Smooth muscle cell (in vitro differentiated cells): ENCODE measurements at regions not wholly inside any gene's neighbourhood (a gene's known extent, or its start where the extent isn't known, plus 50 kb on each side); places are given as distances from the start of the nearest gene placed in this dataset.
"Not testable (repeated sequence)": the region's sequence is repeated elsewhere in the genome, so short reads cannot be mapped to it uniquely, and the experiment has no call there.

ENCODE experiments used
- DNase-seq: peaks from one replicate; lab custom pipeline; 2025; ENCODE audit not compliant: unreplicated experiment; lab: John Stamatoyannopoulos, UW
- H2AFZ ChIP-seq: fragments of 200-600 bp; sonication (generic); 2 replicates; pipeline ENCODE4 v1.6.0; 2016; ENCODE audit warnings: antibody characterized with exemption, low read depth, mild to moderate bottlenecking
- H3F3A ChIP-seq: fragments of 200-600 bp; sonication (generic); 2 replicates; pipeline ENCODE4 v1.6.0; 2017; ENCODE audit warnings: antibody characterized with exemption, low read depth
- H3K27ac ChIP-seq: fragments of 200-600 bp; sonication (generic); 2 replicates; pipeline ENCODE4 v1.5.1; 2016; ENCODE audit warnings: low read depth, mild to moderate bottlenecking
- H3K27me3 ChIP-seq: fragments of 200-600 bp; sonication (generic); 2 replicates; pipeline ENCODE4 v1.6.1; 2016; ENCODE audit warnings: low read depth, mild to moderate bottlenecking
- H3K36me3 ChIP-seq: fragments of 200-600 bp; sonication (generic); 2 replicates; pipeline ENCODE4 v1.5.1; 2016; ENCODE audit warnings: low read depth
- H3K4me1 ChIP-seq: fragments of 200-600 bp; sonication (generic); 2 replicates; pipeline ENCODE4 v1.5.1; 2016; ENCODE audit warnings: low read depth
- H3K4me2 ChIP-seq: fragments of 200-600 bp; sonication (generic); 2 replicates; pipeline ENCODE4 v1.6.0; 2016; ENCODE audit warnings: mild to moderate bottlenecking
- H3K4me3 ChIP-seq: fragments of 200-600 bp; sonication (generic); 2 replicates; pipeline ENCODE4 v1.5.1; 2016; ENCODE audit warnings: mild to moderate bottlenecking
- H3K79me2 ChIP-seq: fragments of 200-600 bp; sonication (generic); 2 replicates; pipeline ENCODE4 v1.6.0; 2016; ENCODE audit warnings: low read depth, mild to moderate bottlenecking
- H3K9ac ChIP-seq: fragments of 200-600 bp; sonication (generic); 2 replicates; pipeline ENCODE4 v1.6.0; 2016; ENCODE audit warnings: low read depth
- H3K9me3 ChIP-seq: fragments of 200-600 bp; sonication (generic); replicated peaks from 2 replicates; pipeline ENCODE4 v1.5.1; 2016; ENCODE audit warnings: low read depth
- H4K20me1 ChIP-seq: fragments of 200-600 bp; sonication (generic); 2 replicates; pipeline ENCODE4 v1.6.0; 2016; ENCODE audit warnings: low read depth
- CTCF ChIP-seq: fragments of 200-600 bp; sonication (generic); IDR thresholded peaks from 2 replicates; pipeline ENCODE4 v1.5.1; 2017; ENCODE audit warnings: borderline replicate concordance, mild to moderate bottlenecking, antibody characterized with exemption; ENCODE audit not compliant: insufficient read depth, poor library complexity, severe bottlenecking
- WGBS: methylation state at CpG from one replicate; pipeline ENCODE4 v1.1.7; 2016; ENCODE audit warnings: low lambda C conversion rate; 5-methylcytosine and 5-hydroxymethylcytosine counted together

GRCh38 chr6:121627761-121628160 is 192.3 kb downstream of the GJA1 start:
- no peaks in the 10 kb centered on the region for H3K79me2 ChIP-seq
- no peak overlapping the region for H3K4me3 ChIP-seq
- H3K36me3 ChIP-seq = peaks cover 3% of the 10 kb centered on the region
- no peak overlapping the region for H2AFZ ChIP-seq
- H4K20me1 ChIP-seq = no peaks in the 10 kb centered on the region
- H3K27ac ChIP-seq = no peak overlapping the region
- no peaks in the 10 kb centered on the region for H3F3A ChIP-seq
- no peaks in the 10 kb centered on the region for H3K4me1 ChIP-seq
- TF ChIP-seq CTCF = no peak
- DNase-seq = no peak
- WGBS = 88% methylated on average over 2 of the region's 2 CpGs
- no peak overlapping the region for H3K9ac ChIP-seq
- H3K9me3 ChIP-seq = peaks cover 17% of the 10 kb centered on the region
- H3K27me3 ChIP-seq = no peaks in the 10 kb centered on the region
- H3K4me2 ChIP-seq = no peak overlapping the region

GRCh38 chr6:121630716-121631115 is 195.3 kb downstream of the GJA1 start:
- Histone ChIP-seq H3K4me1 (no peaks in the 10 kb centered on the region), H3K4me2 (no peak overlapping the region), H3K27ac (no peak overlapping the region), H3K9ac (no peak overlapping the region), H3K4me3 (no peak overlapping the region), H3K9me3 (peaks cover 19% of the 10 kb centered on the region), H2AFZ (no peak overlapping the region), H4K20me1 (no peaks in the 10 kb centered on the region), H3K79me2 (no peaks in the 10 kb centered on the region), H3F3A (no peaks in the 10 kb centered on the region), H3K27me3 (no peaks in the 10 kb centered on the region), H3K36me3 (peaks cover 3% of the 10 kb centered on the region)
- DNase-seq = no peak
- TF ChIP-seq CTCF = no peak

DNA sequence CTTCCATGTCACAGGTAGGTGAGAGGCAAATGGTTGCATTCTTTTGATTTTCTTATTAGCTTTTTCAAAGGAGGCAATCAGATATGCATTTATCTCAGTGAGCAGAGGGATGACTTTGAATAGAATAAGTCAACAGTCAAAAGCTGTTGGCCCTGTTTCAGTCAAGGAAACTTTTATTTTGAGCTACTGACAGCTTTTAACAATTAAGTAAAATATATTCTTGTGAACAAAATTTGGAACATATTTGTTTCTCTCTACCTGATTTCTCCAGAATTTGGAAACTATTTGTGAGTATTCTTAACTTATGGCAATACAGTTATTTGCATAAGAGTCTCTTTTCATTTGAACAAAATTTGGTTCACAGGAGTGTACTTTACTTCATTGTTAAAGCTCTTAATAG is 196.3 kb downstream of the GJA1 start:
- not testable (repeated sequence) for H2AFZ ChIP-seq, H3K36me3 ChIP-seq, H3K9ac ChIP-seq, H3K27ac ChIP-seq, H3K79me2 ChIP-seq, H4K20me1 ChIP-seq, H3K4me2 ChIP-seq, H3K4me3 ChIP-seq, H3F3A ChIP-seq, H3K4me1 ChIP-seq, DNase-seq, H3K27me3 ChIP-seq
- H3K9me3 ChIP-seq = peaks cover 19% of the 10 kb centered on the region

DNA sequence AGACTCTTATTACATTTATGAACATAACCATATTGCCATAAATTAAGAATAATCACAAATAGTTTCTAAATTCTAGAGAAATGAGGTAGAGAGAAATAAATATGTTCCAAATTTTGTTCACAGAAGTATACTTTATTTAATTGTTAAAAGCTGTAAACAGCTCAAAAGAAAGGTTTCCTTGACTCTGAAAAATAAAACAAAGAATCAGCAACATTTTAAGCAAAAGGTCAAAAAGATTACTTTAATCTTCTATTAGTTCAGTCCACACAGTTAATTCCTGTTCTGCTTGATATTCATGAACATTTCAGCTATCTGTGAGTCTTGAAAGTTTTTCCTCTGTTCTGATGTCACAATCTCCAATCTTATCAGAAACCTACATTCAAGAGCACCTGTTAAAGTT is 197.9 kb downstream of the GJA1 start:
- no peak for TF ChIP-seq CTCF
- H2AFZ ChIP-seq = no peak overlapping the region
- no peak overlapping the region for H3K27ac ChIP-seq
- peaks cover 3% of the 10 kb centered on the region for H3K36me3 ChIP-seq
- no peaks in the 10 kb centered on the region for H3F3A ChIP-seq
- H3K4me3 ChIP-seq = no peak overlapping the region
- DNase-seq = no peak
- H3K27me3 ChIP-seq = no peaks in the 10 kb centered on the region
- H3K79me2 ChIP-seq = no peaks in the 10 kb centered on the region
- H4K20me1 ChIP-seq = no peaks in the 10 kb centered on the region
- H3K9me3 ChIP-seq = peaks cover 19% of the 10 kb centered on the region
- no peak overlapping the region for H3K4me2 ChIP-seq
- H3K4me1 ChIP-seq = no peaks in the 10 kb centered on the region
- no peak overlapping the region for H3K9ac ChIP-seq

- H3K4me3 ChIP-seq, H4K20me1 ChIP-seq, H3K79me2 ChIP-seq, H3K27ac ChIP-seq, H3K9ac ChIP-seq, H3K4me2 ChIP-seq, H3K27me3 ChIP-seq, H3F3A ChIP-seq, H3K4me1 ChIP-seq, H2AFZ ChIP-seq, H3K36me3 ChIP-seq, DNase-seq: not testable (repeated sequence)
- 88% methylated on average over 2 of the region's 2 CpGs for WGBS
- peaks cover 19% of the 10 kb centered on the region for H3K9me3 ChIP-seq
These were observed 199.1 kb downstream of the GJA1 start for GRCh38 chr6:121634586-121634985.
